Activated CD4-positive, alpha-beta T cell treated with anti-CD3 and anti-CD28 coated beads for 36 hours (primary cell): ENCODE measurements at regions not wholly inside any gene's neighbourhood (a gene's known extent, or its start where the extent isn't known, plus 50 kb on each side); places are given as distances from the start of the nearest gene placed in this dataset.

Experiments used
- ATAC-seq: fragments of 200-7000 bp; cut with Tn5 transposase; one replicate; pipeline ENCODE4 v1.10.0; 2021; ENCODE audit warnings: mild to moderate bottlenecking, moderate library complexity
- CTCF ChIA-PET: fragments of 350-600 bp; sonication (Branson Sonifier 250); formaldehyde crosslinking; loops from one replicate; lab custom pipeline; 2021; ENCODE audit warnings: antibody characterized with exemption; lab: Charles Lee
- POLR2A ChIA-PET: fragments of 350-600 bp; sonication (Branson Sonifier 250); formaldehyde crosslinking; loops from one replicate; lab custom pipeline; 2021; ENCODE audit warnings: antibody characterized with exemption, inconsistent platforms; lab: Charles Lee
- DNase-seq: peaks from one replicate; pipeline ENCODE4 v3.0.0-alpha.2; 2020
- H3K27ac Mint-ChIP-seq: one replicate; pipeline ENCODE4 v1.8.0; 2021; ENCODE audit warnings: mixed read lengths
- H3K27me3 Mint-ChIP-seq: one replicate; pipeline ENCODE4 v1.8.0; 2021; ENCODE audit warnings: mixed read lengths
- H3K36me3 Mint-ChIP-seq: one replicate; pipeline ENCODE4 v1.8.0; 2021; ENCODE audit warnings: low read depth, mixed read lengths
- H3K4me1 Mint-ChIP-seq: one replicate; pipeline ENCODE4 v1.8.0; 2021; ENCODE audit warnings: mixed read lengths
- H3K4me3 Mint-ChIP-seq: one replicate; pipeline ENCODE4 v1.8.0; 2021; ENCODE audit warnings: mild to moderate bottlenecking, moderate library complexity, mixed read lengths
- H3K9me3 Mint-ChIP-seq: one replicate; pipeline ENCODE4 v1.8.0; 2021; ENCODE audit warnings: low read depth, mixed read lengths
- intact Hi-C, 2 experiments: fragments of 100-400 bp; cut with DNase I in 1 of 2; cut with micrococcal nuclease in 1 of 2; formaldehyde crosslinking; loops; one replicate each; pipeline versions ENCODE4 v1.14.2 to v1.15.1; 2022 to 2024; cut with DNase I, micrococcal nuclease

GRCh38 chr3:124563376-124563775 lies 166.9 kb upstream of the UMPS start:
- Mint-ChIP-seq H3K4me3 (no peak overlapping the region), H3K4me1 (no peaks in the 10 kb centered on the region), H3K36me3 (no peaks in the 10 kb centered on the region), H3K27ac (no peak overlapping the region), H3K9me3 (no peaks in the 10 kb centered on the region), H3K27me3 (peaks cover 10% of the 10 kb centered on the region)
- POLR2A ChIA-PET = no interaction called here
- ATAC-seq = no peak
- DNase-seq = no peak
- intact Hi-C loops = loop anchor here in 1 of 2 experiments (10.0 kb wide), 1 partner anchor 341 kb away; no protein-coding TSS in a partner anchor
- CTCF ChIA-PET = interaction anchor here (0.6 to 5.3 kb wide), 3 partner anchors 15 to 131 kb away, joined by 3 to 63 read pairs (median 4); no protein-coding TSS in a partner anchor

- no peak overlapping the region for H3K27ac Mint-ChIP-seq
- ChIA-PET CTCF (interaction anchor here (0.8 to 3.4 kb wide), 7 partner anchors 13 to 129 kb away, joined by 3 to 45 read pairs (median 4); no protein-coding TSS in a partner anchor), POLR2A (no interaction called here)
- no peaks in the 10 kb centered on the region for H3K4me1 Mint-ChIP-seq
- intact Hi-C loops = loop anchor here (1.0 to 10.0 kb wide), 3 partner anchors 124 to 340 kb away; no protein-coding TSS in a partner anchor
- no peak overlapping the region for H3K4me3 Mint-ChIP-seq
- H3K9me3 Mint-ChIP-seq = no peaks in the 10 kb centered on the region
- H3K36me3 Mint-ChIP-seq = no peaks in the 10 kb centered on the region
- DNase-seq (peak; percentile 62), ATAC-seq (no peak)
- H3K27me3 Mint-ChIP-seq = peaks cover 3% of the 10 kb centered on the region
These were observed 165.2 kb upstream of the UMPS start for GRCh38 chr3:124565013-124565412.

- CTCF ChIA-PET = interaction anchor here (0.6 to 3.4 kb wide), 10 partner anchors 12 to 157 kb away, joined by 3 to 45 read pairs (median 3); no protein-coding TSS in a partner anchor
- Mint-ChIP-seq H3K36me3 (no peaks in the 10 kb centered on the region), H3K4me3 (no peak overlapping the region), H3K27ac (no peak overlapping the region), H3K27me3 (peaks cover 3% of the 10 kb centered on the region), H3K4me1 (no peaks in the 10 kb centered on the region), H3K9me3 (no peaks in the 10 kb centered on the region)
- POLR2A ChIA-PET = no interaction called here
- intact Hi-C loops = loop anchor here (1.0 to 10.0 kb wide), 3 partner anchors 124 to 339 kb away; no protein-coding TSS in a partner anchor
- DNase-seq (no peak), ATAC-seq (no peak)
These were observed 164.7 kb upstream of the UMPS start for GRCh38 chr3:124565551-124565950.

- intact Hi-C loops = loop anchor here in 1 of 2 experiments (10.0 kb wide), 1 partner anchor 338 kb away; no protein-coding TSS in a partner anchor
- Mint-ChIP-seq H3K36me3 (no peaks in the 10 kb centered on the region), H3K4me3 (no peak overlapping the region), H3K9me3 (no peaks in the 10 kb centered on the region), H3K27me3 (peaks cover 3% of the 10 kb centered on the region), H3K4me1 (no peaks in the 10 kb centered on the region), H3K27ac (no peak overlapping the region)
- DNase-seq = no peak
- ATAC-seq = no peak
- CTCF ChIA-PET = interaction anchor here (0.6 to 3.4 kb wide), 3 partner anchors 11 to 122 kb away, joined by 3 to 45 read pairs (median 6); no protein-coding TSS in a partner anchor
- POLR2A ChIA-PET = no interaction called here
These were observed 163.6 kb upstream of the UMPS start for GRCh38 chr3:124566701-124567100.

- intact Hi-C loops = loop anchor here in 1 of 2 experiments (10.0 kb wide), 1 partner anchor 338 kb away; no protein-coding TSS in a partner anchor
- DNase-seq (no peak), ATAC-seq (no peak)
- POLR2A ChIA-PET = no interaction called here
- Mint-ChIP-seq H3K4me1 (no peaks in the 10 kb centered on the region), H3K27me3 (peaks cover 3% of the 10 kb centered on the region), H3K9me3 (no peaks in the 10 kb centered on the region), H3K4me3 (no peak overlapping the region), H3K36me3 (no peaks in the 10 kb centered on the region), H3K27ac (no peak overlapping the region)
- CTCF ChIA-PET = interaction anchor here (0.7 to 3.4 kb wide), 3 partner anchors 10 to 122 kb away, joined by 4 to 45 read pairs (median 6); no protein-coding TSS in a partner anchor
These were observed 163.1 kb upstream of the UMPS start for GRCh38 chr3:124567179-124567578.

GRCh38 chr3:124569761-124570160 lies 160.5 kb upstream of the UMPS start:
- no peak for DNase-seq

GRCh38 chr3:124570232-124570631 lies 160.0 kb upstream of the UMPS start:
- DNase-seq (no peak), ATAC-seq (no peak)
- Mint-ChIP-seq H3K27me3 (no peaks in the 10 kb centered on the region), H3K4me3 (no peak overlapping the region), H3K36me3 (no peaks in the 10 kb centered on the region), H3K4me1 (no peaks in the 10 kb centered on the region), H3K27ac (no peak overlapping the region), H3K9me3 (no peaks in the 10 kb centered on the region)
- intact Hi-C loops = no loop called here
- ChIA-PET POLR2A (no interaction called here), CTCF (interaction anchor here (0.6 to 2.2 kb wide), 7 partner anchors 9 to 386 kb away, joined by 3 to 11 read pairs (median 3); no protein-coding TSS in a partner anchor)

More at GRCh38 chr3:124569761-124570160, 160.5 kb upstream of the UMPS start:
- ChIA-PET CTCF (interaction anchor here (0.6 to 2.2 kb wide), 7 partner anchors 9 to 385 kb away, joined by 3 to 11 read pairs (median 3); no protein-coding TSS in a partner anchor), POLR2A (no interaction called here)
- no peaks in the 10 kb centered on the region for H3K27me3 Mint-ChIP-seq
- intact Hi-C loops = loop anchor here in 1 of 2 experiments (10.0 kb wide), 1 partner anchor 335 kb away; no protein-coding TSS in a partner anchor
- H3K9me3 Mint-ChIP-seq = no peaks in the 10 kb centered on the region
- no peak overlapping the region for H3K4me3 Mint-ChIP-seq
- ATAC-seq = no peak
- H3K4me1 Mint-ChIP-seq = no peaks in the 10 kb centered on the region
- no peak overlapping the region for H3K27ac Mint-ChIP-seq
- no peaks in the 10 kb centered on the region for H3K36me3 Mint-ChIP-seq

GRCh38 chr3:124572851-124573405 lies 157.3 kb upstream of the UMPS start:
- intact Hi-C loops = no loop called here
- H3K27ac Mint-ChIP-seq = no peak overlapping the region
- no peaks in the 10 kb centered on the region for H3K4me1 Mint-ChIP-seq
- POLR2A ChIA-PET = no interaction called here
- no peaks in the 10 kb centered on the region for H3K36me3 Mint-ChIP-seq
- no peak overlapping the region for H3K4me3 Mint-ChIP-seq
- no peak for DNase-seq
- ATAC-seq = no peak
- H3K9me3 Mint-ChIP-seq = no peaks in the 10 kb centered on the region
- no peaks in the 10 kb centered on the region for H3K27me3 Mint-ChIP-seq
- CTCF ChIA-PET = interaction anchor here (1.7 kb wide), 1 partner anchor 115 kb away, joined by 7 read pairs; no protein-coding TSS in a partner anchor

- H3K4me3 Mint-ChIP-seq = no peak overlapping the region
- no peak for DNase-seq
- ChIA-PET CTCF (interaction anchor here (1.7 kb wide), 1 partner anchor 114 kb away, joined by 7 read pairs; no protein-coding TSS in a partner anchor), POLR2A (no interaction called here)
- intact Hi-C loops = no loop called here
- H3K4me1 Mint-ChIP-seq = no peaks in the 10 kb centered on the region
- no peak overlapping the region for H3K27ac Mint-ChIP-seq
- H3K36me3 Mint-ChIP-seq = no peaks in the 10 kb centered on the region
- ATAC-seq = no peak
- H3K9me3 Mint-ChIP-seq = no peaks in the 10 kb centered on the region
- H3K27me3 Mint-ChIP-seq = peaks cover 3% of the 10 kb centered on the region
These were observed 156.2 kb upstream of the UMPS start for GRCh38 chr3:124574012-124574411.

GRCh38 chr3:124576565-124577493 lies 153.4 kb upstream of the UMPS start:
- H3K27ac Mint-ChIP-seq = no peak overlapping the region
- ATAC-seq (no peak), DNase-seq (no peak)
- no peaks in the 10 kb centered on the region for H3K36me3 Mint-ChIP-seq
- no peaks in the 10 kb centered on the region for H3K9me3 Mint-ChIP-seq
- H3K4me3 Mint-ChIP-seq = no peak overlapping the region
- peaks cover 10% of the 10 kb centered on the region for H3K27me3 Mint-ChIP-seq
- CTCF ChIA-PET = interaction anchor here (0.7 to 1.8 kb wide), 2 partner anchors 10 to 184 kb away, joined by 3 to 6 read pairs; no protein-coding TSS in a partner anchor
- POLR2A ChIA-PET = no interaction called here
- intact Hi-C loops = no loop called here
- H3K4me1 Mint-ChIP-seq = no peaks in the 10 kb centered on the region
